Heart left ventricle (tissue), 16 donors: ENCODE measurements at regions not wholly inside any gene's neighbourhood (a gene's known extent, or its start where the extent isn't known, plus 50 kb on each side); places are given as distances from the start of the nearest gene placed in this dataset.

Experiments used
- ATAC-seq, 4 donors: fragments of 200-7000 bp; cut with Tn5 transposase; one replicate each; pipeline ENCODE4 v1.9.1; 2020 to 2022; ENCODE audit warnings: moderate library complexity in 4 of 4, mild to moderate bottlenecking in 3 of 4, moderate number of reproducible peaks in 1 of 4
- DNase-seq, 5 donors: peaks; one replicate each; pipeline ENCODE4 v3.0.0-alpha.2; 2020
- H3K27ac ChIP-seq, 12 donors: fragments of 200-600 bp; sonication (generic) in 4 of 12; one replicate each; pipeline versions ENCODE4 v1.5.0 to v1.8.0; 2016 to 2022; ENCODE audit warnings: mild to moderate bottlenecking in 2 of 12
- H3K27me3 ChIP-seq, 9 donors: fragments of 200-600 bp; sonication (generic) in 2 of 9; one replicate each; pipeline versions ENCODE4 v1.5.1 to v1.8.0; 2016 to 2022; ENCODE audit warnings: mild to moderate bottlenecking in 3 of 9
- H3K36me3 ChIP-seq, 9 donors: fragments of 200-600 bp; sonication (generic) in 2 of 9; one replicate each; pipeline versions ENCODE4 v1.5.0 to v1.8.0; 2018 to 2022; ENCODE audit warnings: mild to moderate bottlenecking in 2 of 9
- H3K4me1 ChIP-seq, 12 donors: fragments of 200-600 bp; sonication (generic) in 4 of 12; one replicate each; pipeline versions ENCODE4 v1.5.0 to v1.8.0; 2016 to 2022; ENCODE audit warnings: mild to moderate bottlenecking in 3 of 12
- H3K4me3 ChIP-seq, 12 donors: fragments of 200-600 bp; sonication (generic) in 4 of 12; one replicate each; pipeline versions ENCODE4 v1.5.0 to v1.8.0; 2017 to 2022; ENCODE audit warnings: mild to moderate bottlenecking in 9 of 12, moderate library complexity in 4 of 12
- H3K9me3 ChIP-seq, 12 donors: fragments of 200-600 bp; sonication (generic) in 4 of 12; one replicate each; pipeline versions ENCODE4 v1.5.0 to v1.8.0; 2016 to 2022; ENCODE audit warnings: mild to moderate bottlenecking in 1 of 12
- POLR2A ChIP-seq, 2 donors: fragments of 450-650 bp; IDR thresholded peaks; one replicate each; pipeline ENCODE4 v1.6.1; 2017; ENCODE audit warnings: antibody characterized with exemption in 2 of 2, mild to moderate bottlenecking in 2 of 2, moderate library complexity in 2 of 2
- WGBS, 4 donors: extraction: QIAGEN DNeasy Blood & Tissue Kit in 2 of 4; methylation state at CpG; one replicate each; pipeline versions ENCODE4 v1.1.5 to v1.1.7; 2013 to 2018; 5-methylcytosine and 5-hydroxymethylcytosine counted together
- intact Hi-C, 10 donors: fragments of 100-400 bp; cut with DNase I; formaldehyde crosslinking; loops; one replicate each; pipeline versions ENCODE4 v1.11.1 to v1.14.2; 2022
- TF ChIP-seq, protein P1 (sequence below), 12 donors: fragments of 200-600 bp; sonication (generic) in 4 of 12; IDR thresholded peaks; one replicate each; pipeline versions ENCODE4 v1.5.0 to v1.8.0; 2018 to 2022; ENCODE audit warnings: antibody characterized with exemption in 12 of 12, mild to moderate bottlenecking in 5 of 12
- donor health status: ischemic (EF 13 %, LVEDD 7.1; RV severe dilation, severe dysfunction).
- donor health status: healthy with polysubstance abuse.
- donor health status: DM: no; HTN: yes; CAD: no.
- donor health status: DM: no; HTN: no; CAD: no.
- donor health status: ischemic (EF 25% LVEDD 6.9; RV normal size, moderate dysfunction).
- donor health status: ischemic (EF 25% LVEDD 5.7; RV mildly dilated, moderate dysfunction).
- donor health status: healthy.
- donor health status: DM: yes; HTN: yes; CAD: no.
- donor health status: ischemic (EF 35%, LVEDD 5.7; RV mildly dilated, moderate dysfunction).
- donor health status: nonischemic (EF 11% LVEDD 7.7; RV severe dilation, severe dysfunction).
- donor health status: DM: yes; HTN: yes; CAD: no.
- donor health status: PGD.
- donor health status: ischemic (EF 29% LVEDD 5.4; RV normal size, mild dysfunction).
- donor health status: nonischemic (EF 23%, LVEDD 6.1; RV moderate dilation, normal function).

DNA sequence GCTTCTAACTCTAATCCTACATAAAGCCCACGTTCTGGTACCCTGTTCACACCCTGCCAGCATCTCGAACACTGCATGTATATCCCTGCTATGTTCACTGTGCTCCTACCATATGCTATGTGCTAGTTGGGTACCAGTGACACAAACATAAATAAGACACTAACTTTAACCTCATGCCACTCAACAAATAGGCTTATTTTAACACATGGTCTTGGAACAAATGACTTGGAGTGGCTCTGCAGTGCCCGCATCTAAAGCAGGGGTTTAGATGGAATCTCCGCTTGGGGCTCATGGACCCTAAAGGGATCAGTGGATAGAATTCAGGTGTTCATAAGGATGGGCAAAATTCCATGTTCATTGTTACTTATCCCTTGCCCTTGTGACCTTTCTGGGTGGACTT lies 175.7 kb upstream of the ZKSCAN2 start:
- Histone ChIP-seq H3K4me1 (no peaks in the 10 kb centered on the region), H3K27me3 (no peaks in the 10 kb centered on the region), H3K27ac (no peak overlapping the region), H3K36me3 (no peaks in the 10 kb centered on the region), H3K9me3 (peaks cover 0 to 3% (median 0%) of the 10 kb centered on the region in 12 donors), H3K4me3 (no peak overlapping the region)
- 70 to 75% (median 72%) methylated on average over 4 of the region's 4 CpGs for WGBS, 4 donors
- TF ChIP-seq, protein P1, sequence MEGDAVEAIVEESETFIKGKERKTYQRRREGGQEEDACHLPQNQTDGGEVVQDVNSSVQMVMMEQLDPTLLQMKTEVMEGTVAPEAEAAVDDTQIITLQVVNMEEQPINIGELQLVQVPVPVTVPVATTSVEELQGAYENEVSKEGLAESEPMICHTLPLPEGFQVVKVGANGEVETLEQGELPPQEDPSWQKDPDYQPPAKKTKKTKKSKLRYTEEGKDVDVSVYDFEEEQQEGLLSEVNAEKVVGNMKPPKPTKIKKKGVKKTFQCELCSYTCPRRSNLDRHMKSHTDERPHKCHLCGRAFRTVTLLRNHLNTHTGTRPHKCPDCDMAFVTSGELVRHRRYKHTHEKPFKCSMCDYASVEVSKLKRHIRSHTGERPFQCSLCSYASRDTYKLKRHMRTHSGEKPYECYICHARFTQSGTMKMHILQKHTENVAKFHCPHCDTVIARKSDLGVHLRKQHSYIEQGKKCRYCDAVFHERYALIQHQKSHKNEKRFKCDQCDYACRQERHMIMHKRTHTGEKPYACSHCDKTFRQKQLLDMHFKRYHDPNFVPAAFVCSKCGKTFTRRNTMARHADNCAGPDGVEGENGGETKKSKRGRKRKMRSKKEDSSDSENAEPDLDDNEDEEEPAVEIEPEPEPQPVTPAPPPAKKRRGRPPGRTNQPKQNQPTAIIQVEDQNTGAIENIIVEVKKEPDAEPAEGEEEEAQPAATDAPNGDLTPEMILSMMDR (IDR thresholded peaks at IDR 0.05): no peak
- TF ChIP-seq POLR2A (IDR thresholded peaks at IDR 0.05): no peak
- intact Hi-C loops: no loop called here
- DNase-seq (no peak), ATAC-seq (no peak)

DNA sequence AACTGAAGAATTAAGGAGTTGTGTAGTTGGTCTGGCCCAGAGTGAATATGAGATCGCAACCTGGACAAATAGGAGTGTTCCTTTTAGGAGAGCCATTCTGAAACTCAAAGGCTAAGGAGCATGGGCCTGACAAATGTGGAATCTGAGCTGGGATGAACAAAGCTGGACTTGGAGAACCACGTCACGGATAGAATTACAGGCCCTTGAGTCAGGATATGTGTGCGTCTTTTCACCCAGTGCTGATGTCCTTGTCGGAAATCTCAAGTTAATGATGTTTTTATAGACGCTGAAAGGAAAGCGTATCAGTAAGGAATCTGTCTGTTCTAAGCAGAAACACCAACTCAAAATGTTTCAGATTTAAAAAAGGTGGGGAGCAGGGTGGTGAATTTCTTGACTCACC lies 173.8 kb upstream of the ZKSCAN2 start:
- WGBS, 4 donors: 86 to 90% (median 88%) methylated on average over 7 of the region's 7 CpGs

DNA sequence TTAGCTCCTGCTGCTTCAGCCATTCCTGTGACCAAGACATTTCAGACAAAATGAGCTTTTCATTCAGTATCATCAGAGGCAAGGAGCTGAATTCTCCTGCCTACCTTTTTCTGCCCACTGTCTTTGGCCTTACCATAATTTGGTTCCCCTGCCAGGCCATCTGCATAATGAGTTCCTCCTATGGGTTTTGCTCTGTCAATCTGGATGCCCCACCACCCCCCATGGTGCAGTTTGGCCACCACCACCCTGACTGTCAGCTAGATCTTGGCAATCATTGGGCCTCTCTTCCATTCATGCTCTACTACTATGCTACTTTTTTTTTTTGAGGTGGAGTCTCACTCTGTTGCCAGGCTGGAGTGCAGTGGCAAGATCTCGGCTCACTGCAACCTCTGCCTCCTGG lies 169.2 kb upstream of the ZKSCAN2 start:
- H3K4me3 ChIP-seq: no peak overlapping the region
- H3K27ac ChIP-seq: no peak overlapping the region
- H3K36me3 ChIP-seq: no peaks in the 10 kb centered on the region
- no peaks in the 10 kb centered on the region for H3K27me3 ChIP-seq
- intact Hi-C loops: no loop called here
- 57 to 80% (median 68%) methylated on average over 1 of the region's 1 CpG for WGBS, 4 donors
- TF ChIP-seq, protein P1 (IDR thresholded peaks at IDR 0.05): no peak
- TF ChIP-seq POLR2A (IDR thresholded peaks at IDR 0.05): no peak
- H3K4me1 ChIP-seq: no peaks in the 10 kb centered on the region
- H3K9me3 ChIP-seq: peaks cover 0 to 14% (median 0%) of the 10 kb centered on the region in 12 donors
- ATAC-seq (no peak), DNase-seq (no peak)

More for the DNA sequence above, 173.8 kb upstream of the ZKSCAN2 start:
- Histone ChIP-seq H3K27ac (no peak overlapping the region), H3K36me3 (no peaks in the 10 kb centered on the region), H3K9me3 (peaks cover 0 to 14% (median 0%) of the 10 kb centered on the region in 12 donors), H3K27me3 (no peaks in the 10 kb centered on the region), H3K4me1 (no peaks in the 10 kb centered on the region), H3K4me3 (no peak overlapping the region)
- TF ChIP-seq, protein P1 (IDR thresholded peaks at IDR 0.05): no peak
- TF ChIP-seq POLR2A (IDR thresholded peaks at IDR 0.05): no peak
- DNase-seq (no peak), ATAC-seq (no peak)
- intact Hi-C loops: no loop called here

DNA sequence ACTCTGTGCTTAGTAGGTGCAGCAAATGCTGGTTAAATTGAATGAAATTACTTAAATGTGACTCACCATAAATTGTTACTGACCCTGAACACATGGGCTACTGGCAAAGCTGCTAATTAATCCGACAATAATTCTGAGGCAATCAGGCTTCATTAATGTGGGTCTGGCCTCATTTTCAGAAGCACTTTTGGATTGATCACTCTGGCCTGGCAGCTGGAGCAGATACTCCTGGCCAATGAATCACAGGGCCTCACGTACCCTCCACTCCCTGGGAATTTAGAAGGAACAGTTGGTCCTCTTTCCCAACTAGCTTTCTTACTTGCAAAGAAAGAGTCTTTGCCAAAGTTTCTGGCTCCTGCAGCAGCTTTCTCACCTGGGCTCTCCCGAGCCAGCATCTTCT lies 162.0 kb upstream of the ZKSCAN2 start:
- Histone ChIP-seq H3K36me3 (no peaks in the 10 kb centered on the region), H3K4me3 (no peak overlapping the region), H3K27ac (no peak overlapping the region), H3K4me1 (no peaks in the 10 kb centered on the region), H3K27me3 (no peaks in the 10 kb centered on the region), H3K9me3 (no peaks in the 10 kb centered on the region)
- no peak for DNase-seq
- intact Hi-C loops: loop anchor here in 1 of 10 donors (10.0 kb wide), 1 partner anchor 55 kb away; no protein-coding TSS in a partner anchor
- ATAC-seq: no peak
- TF ChIP-seq, protein P1 (IDR thresholded peaks at IDR 0.05): no peak
- TF ChIP-seq POLR2A (IDR thresholded peaks at IDR 0.05): no peak
- WGBS, 4 donors: 63 to 68% (median 68%) methylated on average over 3 of the region's 3 CpGs
